DND-41 (cell line): ENCODE measurements at regions not wholly inside any gene's neighbourhood (a gene's known extent, or its start where the extent isn't known, plus 50 kb on each side); places are given as distances from the start of the nearest gene placed in this dataset.

Experiments
- ATAC-seq: fragments of 200-7000 bp; cut with Tn5 transposase; 3 replicates; pipeline ENCODE4 v1.9.1; 2021; ENCODE audit warnings: low read depth; ENCODE audit not compliant: insufficient read depth
- DNase-seq: peaks from one replicate; pipeline ENCODE4 v3.0.0-alpha.2; 2020
- H2AFZ ChIP-seq: 2 replicates; pipeline ENCODE4 v1.6.0; 2012; ENCODE audit warnings: low read depth, low read length
- H3K27ac ChIP-seq: 2 replicates; pipeline ENCODE4 v1.5.1; 2012; ENCODE audit warnings: low read length, inconsistent platforms
- H3K27me3 ChIP-seq: fragments of 200-600 bp; sonication (generic); 2 replicates; pipeline ENCODE4 v1.6.0; 2012; ENCODE audit warnings: low read length, mild to moderate bottlenecking, inconsistent platforms; ENCODE audit not compliant: insufficient read depth, poor library complexity
- H3K36me3 ChIP-seq: 2 replicates; pipeline ENCODE4 v1.5.1; 2012; ENCODE audit warnings: low read length, inconsistent platforms; ENCODE audit not compliant: insufficient read depth
- H3K4me1 ChIP-seq: 2 replicates; pipeline ENCODE4 v1.5.1; 2012; ENCODE audit warnings: mild to moderate bottlenecking, low read length; ENCODE audit not compliant: insufficient read depth
- H3K4me2 ChIP-seq: 2 replicates; pipeline ENCODE4 v1.6.0; 2012; ENCODE audit warnings: mild to moderate bottlenecking, moderate library complexity, low read length, inconsistent platforms; ENCODE audit not compliant: insufficient read depth
- H3K4me3 ChIP-seq, 2 experiments: fragments of 200-600 bp in 1 of 2; shearing (Covaris generic) in 1 of 2; 2 replicates each; pipeline ENCODE4 v1.5.1; 2012 to 2016; ENCODE audit warnings: inconsistent platforms in 2 of 2, low read length in 2 of 2, mild to moderate bottlenecking in 2 of 2, low read depth in 1 of 2, moderate library complexity in 1 of 2
- H3K79me2 ChIP-seq: 2 replicates; pipeline ENCODE4 v1.6.0; 2012; ENCODE audit warnings: low read length, inconsistent platforms; ENCODE audit not compliant: insufficient read depth
- H3K9ac ChIP-seq: 2 replicates; pipeline ENCODE4 v1.6.0; 2012; ENCODE audit warnings: low read depth, mild to moderate bottlenecking, inconsistent platforms, low read length, moderate library complexity
- H3K9me3 ChIP-seq: 2 replicates; pipeline ENCODE4 v1.5.1; 2012; ENCODE audit warnings: low read length, moderate library complexity, mild to moderate bottlenecking, inconsistent platforms; ENCODE audit not compliant: insufficient read depth, severe bottlenecking
- H4K20me1 ChIP-seq: 2 replicates; pipeline ENCODE4 v1.6.0; 2012; ENCODE audit warnings: low read length; ENCODE audit not compliant: insufficient read depth
- CTCF ChIP-seq: IDR thresholded peaks from 2 replicates; pipeline ENCODE4 v1.5.1; 2012; ENCODE audit warnings: borderline replicate concordance, low read length, moderate library complexity, mild to moderate bottlenecking; ENCODE audit not compliant: poor library complexity, severe bottlenecking; ENCODE audit errors: extremely low read depth
- EZH2 ChIP-seq: IDR thresholded peaks from 3 replicates; pipeline ENCODE4 v1.6.1; 2012; ENCODE audit warnings: borderline replicate concordance, low read depth, mild to moderate bottlenecking, moderate library complexity, low read length, inconsistent platforms; ENCODE audit not compliant: severe bottlenecking

GRCh38 chr12:39077226-39077625 is 171.8 kb upstream of the CPNE8 start:
- Histone ChIP-seq H3K27ac (no peak overlapping the region), H4K20me1 (no peaks in the 10 kb centered on the region), H3K27me3 (no peaks in the 10 kb centered on the region), H3K9ac (no peak overlapping the region), H3K79me2 (no peaks in the 10 kb centered on the region), H3K4me2 (no peak overlapping the region), H2AFZ (no peak overlapping the region), H3K4me3 (no peak overlapping the region), H3K9me3 (no peaks in the 10 kb centered on the region), H3K36me3 (no peaks in the 10 kb centered on the region), H3K4me1 (no peaks in the 10 kb centered on the region)
- no peak for TF ChIP-seq CTCF
- no peak for TF ChIP-seq EZH2
- ATAC-seq (no peak), DNase-seq (no peak)

- Histone ChIP-seq H3K79me2 (no peaks in the 10 kb centered on the region), H3K36me3 (no peaks in the 10 kb centered on the region), H3K4me3 (no peak overlapping the region), H4K20me1 (no peaks in the 10 kb centered on the region), H3K4me1 (no peaks in the 10 kb centered on the region), H3K27ac (no peak overlapping the region), H3K27me3 (no peaks in the 10 kb centered on the region), H3K4me2 (no peak overlapping the region), H3K9ac (no peak overlapping the region), H3K9me3 (no peaks in the 10 kb centered on the region), H2AFZ (no peak overlapping the region)
- ATAC-seq: no peak
- TF ChIP-seq CTCF: no peak
- TF ChIP-seq EZH2: no peak
- no peak for DNase-seq
Measured at GRCh38 chr12:39074063-39074462, 168.7 kb upstream of the CPNE8 start.

GRCh38 chr12:39072658-39073057 is 167.3 kb upstream of the CPNE8 start:
- H3K4me1 ChIP-seq: no peaks in the 10 kb centered on the region
- no peak overlapping the region for H3K27ac ChIP-seq

More at GRCh38 chr12:39072658-39073057, 167.3 kb upstream of the CPNE8 start:
- no peak overlapping the region for H3K9ac ChIP-seq
- H4K20me1 ChIP-seq: no peaks in the 10 kb centered on the region
- no peaks in the 10 kb centered on the region for H3K36me3 ChIP-seq
- no peaks in the 10 kb centered on the region for H3K9me3 ChIP-seq
- H3K4me2 ChIP-seq: no peak overlapping the region
- no peak for TF ChIP-seq CTCF
- no peak for TF ChIP-seq EZH2
- no peak overlapping the region for H2AFZ ChIP-seq
- H3K4me3 ChIP-seq: no peak overlapping the region
- ATAC-seq: no peak
- no peaks in the 10 kb centered on the region for H3K79me2 ChIP-seq
- DNase-seq: no peak
- no peaks in the 10 kb centered on the region for H3K27me3 ChIP-seq
